GM10266 (cell line): ENCODE measurements at regions not wholly inside any gene's neighbourhood (a gene's known extent, or its start where the extent isn't known, plus 50 kb on each side); places are given as distances from the start of the nearest gene placed in this dataset.

Experiments
- DNase-seq: peaks from one replicate; pipeline ENCODE4 v3.0.0; 2012; ENCODE audit errors: extremely low spot score
- TF ChIP-seq, protein P1 (sequence below): IDR thresholded peaks from 2 replicates; pipeline ENCODE4 v1.5.1; 2012; ENCODE audit warnings: mild to moderate bottlenecking, low read depth; ENCODE audit not compliant: control insufficient read depth, insufficient read depth; ENCODE audit errors: missing control alignments

DNA sequence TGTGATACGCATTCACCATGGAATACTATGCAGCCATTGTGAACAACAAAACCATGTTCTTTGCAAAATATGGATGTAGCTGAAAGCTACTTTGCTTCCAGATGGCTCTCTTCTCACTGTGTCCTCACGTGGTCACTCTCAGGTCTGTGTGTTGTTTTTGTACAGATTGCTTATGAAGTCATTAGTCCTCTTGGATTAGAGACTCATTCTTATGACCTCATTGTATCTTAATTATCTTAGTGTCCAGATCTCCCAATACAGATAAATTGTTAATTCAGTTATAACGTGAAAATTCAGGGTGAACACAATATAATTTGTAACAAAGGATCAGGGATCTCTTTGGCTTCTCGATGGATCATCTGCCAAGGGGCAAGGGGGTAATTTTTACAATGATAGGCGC lies 100.4 kb upstream of the TOP3B start:
- DNase-seq = no peak
- TF ChIP-seq, protein P1, sequence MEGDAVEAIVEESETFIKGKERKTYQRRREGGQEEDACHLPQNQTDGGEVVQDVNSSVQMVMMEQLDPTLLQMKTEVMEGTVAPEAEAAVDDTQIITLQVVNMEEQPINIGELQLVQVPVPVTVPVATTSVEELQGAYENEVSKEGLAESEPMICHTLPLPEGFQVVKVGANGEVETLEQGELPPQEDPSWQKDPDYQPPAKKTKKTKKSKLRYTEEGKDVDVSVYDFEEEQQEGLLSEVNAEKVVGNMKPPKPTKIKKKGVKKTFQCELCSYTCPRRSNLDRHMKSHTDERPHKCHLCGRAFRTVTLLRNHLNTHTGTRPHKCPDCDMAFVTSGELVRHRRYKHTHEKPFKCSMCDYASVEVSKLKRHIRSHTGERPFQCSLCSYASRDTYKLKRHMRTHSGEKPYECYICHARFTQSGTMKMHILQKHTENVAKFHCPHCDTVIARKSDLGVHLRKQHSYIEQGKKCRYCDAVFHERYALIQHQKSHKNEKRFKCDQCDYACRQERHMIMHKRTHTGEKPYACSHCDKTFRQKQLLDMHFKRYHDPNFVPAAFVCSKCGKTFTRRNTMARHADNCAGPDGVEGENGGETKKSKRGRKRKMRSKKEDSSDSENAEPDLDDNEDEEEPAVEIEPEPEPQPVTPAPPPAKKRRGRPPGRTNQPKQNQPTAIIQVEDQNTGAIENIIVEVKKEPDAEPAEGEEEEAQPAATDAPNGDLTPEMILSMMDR = no peak

- DNase-seq = no peak
- TF ChIP-seq, protein P1 = no peak
Observed at GRCh38 chr22:22082229-22082835, 99.7 kb upstream of the TOP3B start.

GRCh38 chr22:22080270-22080669 lies 97.7 kb upstream of the TOP3B start:
- no peak for DNase-seq
- TF ChIP-seq, protein P1 = no peak

DNA sequence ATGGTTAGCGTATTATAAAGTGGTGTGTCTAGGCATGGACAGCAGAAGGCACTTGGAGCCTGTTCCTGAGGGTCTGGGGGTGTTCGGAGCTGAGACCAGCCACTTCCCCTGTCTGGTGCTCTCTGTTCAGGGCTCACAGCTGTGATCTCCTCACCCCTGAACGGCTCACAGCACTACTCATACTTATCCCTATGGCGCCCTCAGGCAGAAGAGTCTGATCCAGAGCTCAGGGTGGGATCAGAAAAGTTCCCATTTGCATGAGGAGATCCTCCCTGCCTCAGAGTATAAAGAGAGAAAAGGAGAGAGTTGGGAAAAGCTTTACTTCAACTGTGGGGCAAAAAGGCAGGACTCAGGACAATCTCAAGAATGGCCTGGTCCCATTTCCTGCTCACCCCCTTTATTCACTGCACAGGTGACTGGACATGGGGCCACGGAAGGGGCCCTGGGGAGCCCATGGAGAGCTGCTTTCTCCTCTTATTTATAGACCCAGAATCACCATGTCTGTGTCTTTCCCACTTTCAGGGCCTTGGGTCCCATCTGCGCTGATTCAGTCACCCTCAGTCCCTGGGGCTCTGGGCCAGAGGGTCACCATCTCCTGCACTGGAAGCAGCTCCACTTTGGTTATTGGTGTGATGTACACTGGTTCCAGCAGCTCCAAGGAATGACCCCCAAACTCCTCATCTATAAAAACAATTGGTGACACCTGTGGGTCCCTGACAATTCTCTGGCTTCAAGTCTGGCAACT lies 97.0 kb upstream of the TOP3B start:
- TF ChIP-seq, protein P1 = no peak
- no peak for DNase-seq

GRCh38 chr22:22078329-22078728 lies 95.7 kb upstream of the TOP3B start:
- TF ChIP-seq, protein P1 = no peak

DNA sequence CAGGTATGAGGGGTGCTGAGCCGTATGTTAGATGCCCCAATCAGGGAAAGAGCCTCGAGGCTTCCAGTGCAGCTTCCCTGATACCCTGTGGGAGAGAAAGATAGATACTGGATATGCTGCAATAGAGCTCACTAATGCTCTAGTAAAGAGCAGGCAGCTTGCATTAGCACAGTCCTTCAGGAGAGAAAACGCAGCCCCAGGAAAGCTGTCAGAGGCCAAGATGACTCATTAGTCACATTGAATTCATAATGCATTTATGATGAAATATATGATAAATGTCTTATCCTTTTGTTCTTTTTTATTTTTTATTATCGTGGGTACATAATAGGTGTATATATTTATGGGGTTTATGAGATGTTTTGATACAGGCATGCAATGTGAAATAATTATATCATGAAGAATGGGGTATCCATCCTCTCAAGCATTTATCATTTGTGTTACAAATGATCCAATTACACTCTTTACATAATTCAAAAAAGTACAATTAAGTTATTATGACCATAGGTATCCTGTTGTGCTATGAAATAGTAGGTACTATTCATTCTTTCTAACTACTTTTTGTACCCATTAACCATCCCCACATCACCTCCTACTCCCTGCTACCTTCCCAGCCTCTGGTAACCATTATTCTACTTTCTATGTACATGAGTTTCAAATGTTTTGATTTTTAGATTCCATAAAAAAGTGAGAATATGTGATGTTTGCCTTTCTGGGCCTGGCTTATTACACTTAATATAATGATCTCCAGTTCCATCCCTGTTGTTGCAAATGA lies 94.5 kb upstream of the TOP3B start:
- TF ChIP-seq, protein P1 = no peak
- DNase-seq = no peak

More at GRCh38 chr22:22078329-22078728, 95.7 kb upstream of the TOP3B start:
- no peak for DNase-seq

- DNase-seq = no peak
- TF ChIP-seq, protein P1 = no peak
Observed at GRCh38 chr22:22076361-22076760, 93.8 kb upstream of the TOP3B start.
